C4-2B (cell line): ENCODE measurements at regions not wholly inside any gene's neighbourhood (a gene's known extent, or its start where the extent isn't known, plus 50 kb on each side); places are given as distances from the start of the nearest gene placed in this dataset.

Source experiments
- ZFX ChIP-seq: fragments of 450-650 bp; IDR thresholded peaks from 2 replicates; pipeline ENCODE4 v1.6.1; 2017
- TF ChIP-seq, protein P1 (sequence below): fragments of 450-650 bp; conservative IDR thresholded peaks from 2 replicates; pipeline ENCODE4 v1.5.1; 2017; ENCODE audit warnings: mild to moderate bottlenecking

DNA sequence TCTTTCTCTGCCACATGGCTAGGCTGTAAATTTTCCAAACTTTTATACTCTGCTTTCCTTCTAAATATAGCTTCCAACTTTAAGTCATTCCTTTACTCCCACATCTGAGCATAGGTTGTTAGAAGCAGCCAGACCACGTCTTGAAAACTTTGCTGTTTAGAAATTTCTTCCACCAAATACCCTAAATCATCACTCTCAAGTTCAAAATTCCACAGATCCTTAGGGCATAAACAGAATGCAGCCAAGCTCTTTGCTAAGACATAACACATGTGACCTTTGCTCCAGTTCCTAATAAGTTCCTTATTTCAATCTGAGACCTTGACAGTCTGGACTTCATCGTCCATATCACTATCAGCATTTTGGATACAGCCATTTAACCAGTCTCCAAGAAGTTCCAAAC, 749.9 kb downstream of the METTL15 start:
- TF ChIP-seq, protein P1, sequence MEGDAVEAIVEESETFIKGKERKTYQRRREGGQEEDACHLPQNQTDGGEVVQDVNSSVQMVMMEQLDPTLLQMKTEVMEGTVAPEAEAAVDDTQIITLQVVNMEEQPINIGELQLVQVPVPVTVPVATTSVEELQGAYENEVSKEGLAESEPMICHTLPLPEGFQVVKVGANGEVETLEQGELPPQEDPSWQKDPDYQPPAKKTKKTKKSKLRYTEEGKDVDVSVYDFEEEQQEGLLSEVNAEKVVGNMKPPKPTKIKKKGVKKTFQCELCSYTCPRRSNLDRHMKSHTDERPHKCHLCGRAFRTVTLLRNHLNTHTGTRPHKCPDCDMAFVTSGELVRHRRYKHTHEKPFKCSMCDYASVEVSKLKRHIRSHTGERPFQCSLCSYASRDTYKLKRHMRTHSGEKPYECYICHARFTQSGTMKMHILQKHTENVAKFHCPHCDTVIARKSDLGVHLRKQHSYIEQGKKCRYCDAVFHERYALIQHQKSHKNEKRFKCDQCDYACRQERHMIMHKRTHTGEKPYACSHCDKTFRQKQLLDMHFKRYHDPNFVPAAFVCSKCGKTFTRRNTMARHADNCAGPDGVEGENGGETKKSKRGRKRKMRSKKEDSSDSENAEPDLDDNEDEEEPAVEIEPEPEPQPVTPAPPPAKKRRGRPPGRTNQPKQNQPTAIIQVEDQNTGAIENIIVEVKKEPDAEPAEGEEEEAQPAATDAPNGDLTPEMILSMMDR, result no peak
- TF ChIP-seq ZFX, result no peak
